ENCODE measurements at regions not wholly inside any gene's neighbourhood (a gene's known extent, or its start where the extent isn't known, plus 50 kb on each side); places are given as distances from the start of the nearest gene placed in this dataset.
A peak's percentile ranks its signal among the peaks of the same experiment; 100 is the strongest.
"Not testable (repeated sequence)": the region's sequence is repeated elsewhere in the genome, so short reads cannot be mapped to it uniquely, and the experiment has no call there.

DNA sequence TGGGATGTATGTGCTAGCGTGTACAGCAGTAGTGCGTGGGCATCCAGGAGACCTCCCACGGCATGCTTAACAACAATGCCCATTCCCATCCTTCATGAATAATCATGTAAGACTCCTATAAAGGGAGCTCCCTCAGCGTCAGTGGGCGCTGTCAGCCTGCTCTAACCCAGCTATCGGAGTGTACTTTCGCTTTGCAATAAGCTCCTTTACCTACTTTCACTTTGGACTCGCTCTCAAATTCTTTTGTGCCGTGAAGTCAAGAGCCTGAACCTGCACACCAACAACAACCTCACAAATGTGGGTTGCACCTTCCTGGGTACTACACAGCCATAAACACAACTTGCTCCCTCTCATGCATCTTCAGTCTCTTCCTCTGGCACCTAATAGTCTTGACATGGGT is 114.8 kb upstream of the PAXBP1 start:
- peak; percentile 54 for DNase-seq

DNA sequence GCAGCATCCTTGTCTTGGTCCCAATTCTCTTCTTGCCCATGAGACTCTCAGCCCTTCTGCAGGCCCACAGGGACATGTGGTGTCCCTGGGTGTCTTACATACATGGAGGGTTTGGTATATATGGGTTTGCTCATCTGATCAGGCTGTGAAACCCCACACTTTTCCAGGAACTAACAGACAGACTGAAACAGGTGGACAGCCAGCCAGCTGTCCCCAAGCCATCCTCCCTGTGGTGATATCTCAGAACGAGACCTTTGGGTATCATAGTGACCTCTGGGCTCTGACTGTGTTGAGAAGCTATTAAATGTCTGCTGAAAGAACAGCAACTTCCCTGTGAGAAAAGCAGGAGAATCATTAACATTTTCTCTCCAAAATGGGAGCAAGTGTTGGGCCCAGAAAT is 115.5 kb upstream of the PAXBP1 start:
- DNase-seq: no peak

DNA sequence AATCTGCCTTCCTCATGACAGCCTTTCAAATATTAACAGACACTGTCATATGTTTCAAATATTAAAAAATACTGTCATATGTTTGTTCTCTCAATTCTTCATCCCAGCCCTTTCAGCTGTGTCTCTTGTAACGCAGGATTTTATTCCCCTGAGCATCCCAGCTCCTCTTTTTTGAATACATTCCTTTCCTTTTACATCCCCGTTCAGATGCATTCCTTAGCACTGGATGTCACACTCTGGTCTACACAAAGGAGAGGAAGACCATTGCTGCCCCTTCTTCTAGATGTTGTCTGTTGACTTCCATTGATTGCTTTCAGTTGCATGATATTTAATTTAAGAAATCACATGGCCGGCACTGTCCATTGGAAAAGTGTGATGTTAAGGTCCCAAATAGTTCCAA is 117.4 kb upstream of the PAXBP1 start:
- DNase-seq: no peak

DNA sequence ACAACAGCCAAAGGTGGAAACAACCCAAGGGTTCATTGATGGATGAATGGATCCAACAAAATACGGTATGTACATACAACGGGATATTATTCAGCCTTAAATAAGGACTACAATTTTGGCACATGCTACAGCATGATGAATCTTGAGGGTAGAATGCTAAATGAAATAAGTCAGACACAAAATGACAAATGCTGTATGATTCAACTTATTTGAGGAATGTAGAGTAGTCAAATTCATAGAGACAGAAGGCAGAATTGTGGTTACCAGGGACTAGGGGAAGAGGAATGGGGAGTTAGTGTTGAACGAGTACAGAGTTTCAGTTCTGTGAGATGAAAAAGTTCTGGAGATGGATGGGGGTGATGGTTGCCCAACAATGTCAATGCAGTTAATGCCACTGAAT is 118.0 kb upstream of the PAXBP1 start:
- DNase-seq: no peak

DNA sequence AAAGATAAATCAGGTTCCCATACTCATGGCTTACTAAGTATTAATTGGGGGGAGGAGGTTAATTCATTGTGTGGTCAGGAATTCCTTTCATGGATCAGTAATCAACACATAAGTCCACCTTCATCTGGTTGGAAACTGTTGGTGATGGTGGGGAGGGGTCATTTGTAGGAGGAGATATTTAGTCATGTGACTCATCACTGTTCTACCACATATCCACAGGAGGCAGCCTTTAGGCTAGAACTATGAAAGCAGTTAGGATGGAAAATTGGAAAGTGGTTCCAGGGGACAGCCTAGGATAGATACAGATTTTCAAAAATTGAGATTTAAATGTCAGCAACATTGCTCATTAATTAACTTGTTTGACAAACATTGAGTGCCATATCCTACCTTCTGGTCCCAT is 122.8 kb upstream of the PAXBP1 start:
- DNase-seq: no peak

DNA sequence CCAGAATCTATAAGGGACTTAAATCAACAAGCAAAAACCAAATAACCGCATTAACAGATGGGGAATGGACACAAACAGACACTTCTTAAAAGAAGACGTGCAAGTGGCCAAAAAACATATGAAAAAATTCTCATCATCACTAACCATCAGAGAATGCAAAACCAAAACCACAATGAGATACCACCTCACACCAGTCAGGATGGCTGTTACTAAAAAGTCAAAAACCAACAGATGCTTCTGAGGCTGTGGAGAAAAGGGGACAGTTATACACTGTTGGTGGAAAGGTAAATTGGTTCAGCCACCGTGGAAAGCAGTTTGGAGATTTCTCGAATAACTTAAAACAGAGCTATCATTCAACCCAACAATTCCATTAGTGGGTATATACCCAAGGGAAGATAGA is 124.9 kb upstream of the OLIG2 start:
- no peak for DNase-seq

DNA sequence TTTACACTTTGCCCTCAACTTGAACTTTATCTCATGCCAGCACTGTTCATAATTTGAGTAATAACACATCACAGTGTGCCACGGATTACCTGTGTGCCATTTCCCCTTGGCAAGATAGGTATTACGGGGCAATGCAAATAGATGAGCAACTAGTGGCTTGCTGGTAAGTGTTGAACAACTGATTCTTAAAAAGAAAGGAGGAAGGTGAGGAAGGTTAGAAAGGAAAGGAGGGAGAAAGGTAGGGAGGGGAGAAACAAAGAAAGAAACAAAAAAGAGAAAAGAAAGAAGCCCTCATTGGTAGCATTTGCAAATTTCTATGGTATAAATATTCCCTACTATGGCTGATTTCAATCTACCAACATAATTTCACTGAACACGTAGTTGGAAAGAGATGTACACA is 118.2 kb upstream of the OLIG2 start:
- no peak for DNase-seq

DNA sequence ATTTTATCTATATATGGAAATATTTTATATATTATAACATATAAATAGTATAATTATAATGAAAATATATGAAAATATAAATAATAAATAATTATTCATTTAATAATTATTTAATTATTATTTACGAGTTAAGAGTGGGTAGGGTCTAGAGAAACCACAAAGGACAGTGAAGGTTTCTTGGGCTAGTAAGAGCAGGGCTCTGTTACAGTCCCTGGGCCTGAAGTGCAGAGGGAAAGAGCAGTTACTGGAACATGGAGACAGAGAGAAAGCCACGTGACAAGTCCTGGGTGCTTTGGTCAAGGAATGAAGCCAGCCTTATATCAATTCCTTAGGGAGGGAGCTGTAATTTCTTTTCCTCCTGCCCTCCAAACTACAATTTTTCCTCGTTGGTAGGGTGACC is 117.2 kb upstream of the OLIG2 start:
- no peak for DNase-seq

DNA sequence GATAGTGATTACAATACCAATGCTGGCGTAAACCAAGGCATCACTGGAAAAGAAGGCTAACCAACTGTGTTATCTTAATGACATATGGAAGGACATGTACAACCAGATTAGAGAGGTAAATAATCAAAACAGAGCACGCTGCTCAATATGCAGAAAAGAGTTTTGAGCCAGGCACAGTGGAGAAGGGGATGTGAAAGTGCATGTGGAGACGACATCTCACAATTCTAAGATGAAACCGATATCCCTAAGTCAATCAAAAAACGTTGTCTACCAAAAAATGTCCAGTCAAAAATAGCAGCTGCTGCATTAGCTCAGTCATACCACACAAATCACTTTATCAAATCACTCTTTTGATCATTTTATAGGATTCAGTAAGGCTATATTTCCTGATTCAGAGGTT is 116.3 kb upstream of the OLIG2 start:
- no peak for DNase-seq

DNA sequence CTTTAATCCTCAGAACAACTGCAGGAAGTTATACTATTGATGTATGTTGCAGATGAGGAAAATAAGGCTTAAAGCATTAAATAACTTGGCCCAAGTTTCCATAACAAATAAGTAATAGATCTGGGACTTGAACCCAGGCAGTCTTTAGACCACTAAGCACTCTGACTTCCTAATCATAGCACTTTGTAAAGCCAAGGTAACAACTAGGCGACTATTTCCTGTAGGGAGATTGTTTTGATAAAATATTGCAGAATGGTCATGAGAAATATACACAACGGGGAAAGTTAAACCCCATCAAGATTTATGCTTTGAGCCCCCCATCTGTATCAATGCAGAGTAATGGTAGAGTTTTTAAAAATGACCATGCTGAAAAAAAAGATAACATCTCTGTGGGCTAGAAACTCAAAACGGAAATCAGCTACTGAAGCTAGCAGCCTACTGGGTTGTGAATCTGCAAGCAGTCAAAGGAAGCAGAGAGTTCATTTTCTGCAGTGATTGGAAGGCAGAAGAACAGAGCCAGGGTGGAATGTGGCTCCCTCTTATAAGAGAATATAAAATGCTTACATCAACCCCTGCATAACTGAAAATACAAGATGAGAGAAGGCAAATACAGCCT is 111.2 kb upstream of the OLIG2 start:
- peak; percentile 30 for DNase-seq

DNA sequence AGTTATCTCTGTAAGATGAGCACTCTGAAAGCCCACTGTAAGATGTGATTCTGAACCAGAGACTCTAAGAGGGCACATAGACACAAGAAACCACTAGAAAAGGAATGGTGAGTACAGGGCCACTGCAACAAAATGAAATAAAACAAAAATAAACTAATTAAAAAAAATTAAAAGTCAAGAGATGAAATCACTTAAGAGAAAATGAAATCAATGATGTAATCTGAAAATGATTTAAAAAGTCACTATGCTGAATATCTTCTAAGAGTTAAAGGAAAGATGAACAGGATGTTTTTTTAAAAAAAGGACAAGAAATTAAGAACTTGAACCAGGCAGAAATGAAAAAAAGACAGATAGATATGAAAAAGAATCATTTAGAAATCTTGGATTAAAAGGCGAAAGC is 110.6 kb upstream of the OLIG2 start:
- DNase-seq: no peak

DNA sequence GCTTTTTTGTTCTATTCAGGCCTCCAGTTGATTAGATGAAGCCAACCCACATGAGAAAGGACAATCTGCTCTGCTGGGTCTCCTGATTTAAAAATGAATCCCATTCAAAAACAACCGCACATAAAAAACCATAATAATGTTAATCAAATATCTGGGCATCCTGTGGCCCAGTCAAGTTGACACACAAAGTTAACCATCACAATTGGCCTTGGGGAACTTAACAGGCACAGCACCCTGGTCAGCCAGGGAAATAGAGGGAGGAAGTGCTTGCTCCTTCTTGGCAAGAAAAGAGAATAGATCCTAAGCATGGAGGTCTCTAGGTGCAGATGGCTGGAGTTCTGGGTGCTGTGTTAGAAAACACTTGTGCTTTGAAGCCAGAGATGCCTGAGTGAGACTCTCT is 109.6 kb upstream of the OLIG2 start:
- no peak for DNase-seq

DNA sequence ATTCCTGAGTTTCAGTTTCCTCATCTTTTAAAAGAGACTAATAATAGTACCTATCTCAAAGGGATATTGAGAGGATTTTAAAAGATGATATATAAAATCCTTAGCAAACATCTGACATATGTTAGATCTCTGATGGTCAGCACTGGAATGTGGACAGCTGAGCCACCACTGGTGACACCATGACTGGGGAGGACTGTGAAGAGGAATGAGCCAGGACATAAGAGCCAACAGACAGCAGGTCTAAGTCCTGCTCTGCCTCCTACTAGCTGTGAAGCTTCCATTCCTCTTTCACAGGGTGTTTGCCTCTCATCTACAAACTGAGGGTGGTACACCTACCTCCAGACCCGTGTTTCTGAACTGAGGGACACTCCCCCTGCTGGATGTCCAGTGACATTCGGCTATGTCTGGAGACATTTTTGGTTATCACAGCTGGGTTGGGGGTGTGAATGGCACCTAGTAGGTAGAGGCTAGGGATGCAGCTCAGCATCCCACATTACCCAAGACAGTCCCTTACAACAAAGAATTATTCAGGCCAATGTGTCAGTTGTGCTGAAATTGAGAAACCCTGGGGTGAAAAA is 109.1 kb upstream of the OLIG2 start:
- peak; percentile 6 for DNase-seq

DNA sequence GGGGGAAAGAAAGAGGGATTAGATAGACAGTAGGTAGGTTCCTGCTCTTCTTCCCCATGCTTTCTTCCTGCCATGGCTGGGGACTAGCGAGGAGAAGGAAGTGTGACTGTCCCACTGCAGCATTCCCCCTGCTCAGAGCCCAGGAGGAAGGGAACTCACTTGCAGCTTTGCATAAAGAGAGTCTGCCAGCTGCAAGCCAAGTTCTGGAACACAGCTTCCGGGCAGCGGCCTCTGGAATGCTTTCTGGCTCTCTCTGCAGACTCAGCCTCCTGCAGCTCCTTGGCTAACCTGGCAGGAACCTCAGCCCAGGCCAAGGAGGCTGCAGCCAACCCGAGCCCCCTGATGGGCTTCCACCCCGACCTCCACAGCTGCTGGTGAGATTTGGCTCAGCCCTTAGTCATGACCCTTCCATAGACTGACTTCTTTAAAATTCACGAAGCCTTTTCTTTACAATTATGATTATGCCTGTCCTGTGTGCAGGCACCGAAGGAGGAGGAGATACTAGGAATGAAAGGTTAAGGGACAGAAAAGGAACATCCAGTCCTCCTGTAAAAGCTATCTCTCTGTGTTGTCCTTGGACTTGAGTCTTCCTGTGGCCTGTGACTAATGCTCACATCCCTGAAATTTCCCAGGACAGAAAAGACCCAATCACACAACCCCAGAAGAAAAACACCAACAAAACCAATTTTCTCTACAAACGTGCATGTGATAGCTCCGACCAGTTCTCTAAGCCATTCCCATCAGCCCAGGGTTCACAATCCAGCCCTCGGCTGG is 108.2 kb upstream of the OLIG2 start:
- DNase-seq: no peak

DNA sequence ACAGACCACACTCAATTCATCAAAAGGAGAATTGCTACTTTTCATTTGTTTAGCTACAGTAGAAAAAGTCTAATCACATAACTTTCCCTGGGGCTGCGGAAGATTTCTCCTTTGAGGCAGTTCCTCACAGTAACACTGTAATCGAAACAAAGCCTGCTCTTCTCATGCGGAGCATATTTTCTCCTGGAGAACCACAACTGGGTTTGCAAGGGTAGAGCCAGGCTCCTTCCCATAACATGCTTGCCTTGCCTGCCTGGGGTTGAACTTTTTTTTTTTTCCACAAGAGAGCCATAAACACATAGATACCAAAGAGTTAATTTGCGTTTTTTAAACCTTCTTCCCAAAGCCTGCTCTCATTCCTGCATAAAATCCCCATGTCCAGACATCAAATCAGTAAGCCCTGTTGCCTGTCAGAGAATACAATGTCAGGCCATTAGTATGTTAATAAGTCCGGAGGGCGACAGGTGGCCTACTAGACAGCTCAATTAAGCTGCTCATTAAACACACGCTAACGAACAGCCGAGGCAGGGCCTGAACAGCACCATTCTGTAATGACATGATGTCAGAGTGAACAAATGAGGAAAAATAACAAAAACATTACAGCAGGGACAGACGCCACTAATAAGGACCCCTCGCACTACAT is 107.1 kb upstream of the OLIG2 start:
- DNase-seq: no peak

DNA sequence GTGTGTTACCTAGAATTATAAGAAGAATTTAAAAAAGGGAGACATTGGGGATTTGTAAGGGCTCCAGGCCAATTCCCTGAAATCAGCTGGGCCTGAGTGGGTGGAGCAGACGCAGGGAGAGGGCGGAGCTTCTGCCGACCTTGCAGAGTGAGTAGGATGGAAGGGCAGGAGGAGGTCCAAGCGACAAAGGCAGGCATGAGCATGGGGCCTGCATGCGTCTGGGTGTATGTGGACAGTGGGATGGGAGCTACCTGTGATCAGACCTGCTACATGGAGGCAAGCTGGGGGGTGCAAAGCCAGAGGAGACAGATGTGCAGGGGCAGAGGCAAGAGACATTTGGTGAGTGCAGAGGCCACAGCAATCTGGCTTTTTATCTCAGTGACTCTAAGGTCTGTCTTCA is 105.3 kb upstream of the OLIG2 start:
- no peak for DNase-seq

DNA sequence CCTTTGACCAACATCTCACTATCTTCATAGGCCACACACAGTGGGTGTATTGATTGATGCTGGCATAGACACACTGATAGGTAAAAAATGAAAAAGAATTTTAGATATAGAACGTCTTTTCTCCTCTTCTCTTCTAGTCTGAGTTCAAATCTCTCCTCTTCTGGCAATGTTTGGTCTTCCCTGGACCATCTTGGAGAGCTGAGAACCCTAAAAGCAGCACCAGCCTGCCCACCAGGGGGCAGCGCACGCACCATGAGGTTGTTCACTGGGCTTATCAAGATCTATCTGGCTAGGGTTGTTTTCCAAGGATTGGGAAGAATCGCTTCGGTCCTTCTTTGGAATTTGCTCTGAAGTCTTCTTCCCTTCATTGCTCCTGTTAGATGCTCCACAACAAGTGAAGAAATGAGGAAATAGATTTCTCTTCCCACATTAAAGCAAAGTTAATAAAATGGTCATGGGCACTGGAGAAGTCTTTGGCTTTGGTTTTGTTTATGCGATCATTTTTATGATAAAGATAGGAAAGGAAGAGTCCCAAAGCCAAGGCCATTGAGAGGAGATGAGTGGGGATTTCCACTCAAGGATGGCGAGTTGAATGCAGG is 104.0 kb upstream of the OLIG2 start:
- DNase-seq: peak; percentile 40

DNA sequence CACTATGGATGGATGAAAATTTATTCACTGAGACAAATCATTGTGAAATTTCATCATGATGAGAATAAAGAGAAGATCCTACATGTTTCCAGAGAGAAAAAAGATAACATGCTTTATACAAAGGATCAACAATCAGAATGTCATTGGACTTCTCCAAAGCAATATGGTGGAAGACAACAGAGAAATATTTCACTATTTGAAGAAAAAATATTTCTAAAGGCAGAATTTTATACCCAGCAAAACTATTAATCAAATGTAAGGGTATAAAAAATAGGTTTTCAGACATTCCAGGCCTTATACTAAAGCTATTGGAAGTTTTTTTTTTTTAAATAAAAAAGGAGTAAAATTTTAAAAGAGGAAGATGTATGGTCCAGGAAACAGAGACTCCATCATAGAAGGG is 100.6 kb upstream of the OLIG2 start:
- DNase-seq: no peak

DNA sequence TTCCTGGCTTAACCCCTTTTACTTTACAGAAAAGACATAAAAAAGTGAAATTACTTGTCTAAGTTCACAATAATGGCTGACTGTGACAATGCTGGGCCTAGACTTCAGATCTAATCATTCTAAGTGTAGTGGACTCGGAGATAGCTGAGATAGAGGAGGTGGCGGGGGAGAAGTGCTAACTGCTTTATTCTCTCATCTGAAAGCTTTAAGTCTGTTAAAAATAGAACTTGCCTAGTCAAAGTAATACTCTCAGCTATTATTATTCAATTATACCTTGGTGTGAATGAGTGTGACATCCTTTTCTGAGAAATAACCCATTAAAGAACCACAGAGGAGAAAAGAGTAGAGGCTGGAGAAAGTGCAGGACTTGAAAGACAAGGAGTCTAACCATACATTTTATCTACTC is 96.1 kb upstream of the OLIG2 start:
- DNase-seq: peak; percentile 1

DNA sequence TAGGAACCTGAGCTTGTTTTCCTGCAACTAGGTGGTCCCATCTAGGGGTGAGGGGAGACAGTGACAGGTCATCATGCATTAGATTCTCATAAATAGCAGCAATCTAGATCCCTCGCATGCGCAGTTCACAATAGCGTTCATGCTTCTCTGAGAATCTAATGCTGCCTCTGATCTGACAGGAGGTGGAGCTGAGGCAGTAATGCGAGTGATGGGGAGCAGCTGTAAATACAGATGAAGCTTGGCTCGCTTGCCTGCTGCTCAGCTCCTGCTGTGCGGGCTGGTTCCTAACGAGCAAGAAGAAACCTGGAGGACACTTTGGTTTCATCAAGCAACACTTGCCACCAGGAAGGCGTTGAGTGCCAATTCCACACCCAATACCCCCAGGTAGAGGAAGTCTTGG is 95.1 kb upstream of the OLIG2 start:
- DNase-seq: no peak

DNA sequence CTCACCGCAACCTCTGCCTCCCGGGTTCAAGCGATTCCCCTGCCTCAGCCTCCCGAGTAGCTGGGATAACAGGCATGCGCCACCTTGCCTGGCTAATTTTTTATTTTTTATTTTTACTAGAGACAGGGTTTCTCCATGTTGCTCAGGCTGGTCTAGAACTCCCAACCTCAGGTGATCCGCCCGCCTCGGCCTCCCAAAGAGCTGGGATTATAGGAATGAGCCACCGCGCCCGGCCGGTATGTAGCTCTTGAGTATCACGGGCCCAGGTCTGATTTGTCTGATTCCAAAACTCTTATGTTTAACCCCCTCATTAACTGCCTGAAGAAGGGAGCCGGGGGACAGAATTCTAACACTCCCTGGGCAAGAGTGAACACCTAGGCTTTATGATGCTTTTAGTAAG is 91.7 kb upstream of the OLIG2 start:
- DNase-seq: not testable (repeated sequence)

DNA sequence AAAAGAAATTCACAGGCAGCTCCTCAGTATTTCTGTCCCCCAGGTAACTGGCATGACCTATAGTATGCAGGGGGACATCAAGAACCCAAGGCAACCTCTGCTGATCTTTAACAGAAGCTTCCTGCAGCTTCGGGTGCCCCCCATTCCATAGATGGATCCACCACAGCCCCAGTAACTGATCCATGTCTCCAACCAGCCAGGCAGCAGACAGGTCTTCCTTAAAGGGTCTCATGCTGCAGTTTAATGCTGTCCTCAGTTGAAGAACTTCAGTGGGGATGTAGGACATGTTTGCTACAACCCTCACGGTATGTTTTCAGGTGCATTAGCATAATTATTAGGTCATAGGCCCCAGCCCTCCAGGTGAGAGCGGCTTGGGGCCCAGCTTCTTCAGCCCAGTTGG is 90.9 kb upstream of the OLIG2 start:
- no peak for DNase-seq

Data from CD4-positive, alpha-beta T cell treated with Interleukin-21 for 1 hour (primary cell).